CD4-positive, alpha-beta T cell treated with Interleukin-17A for 1 hour (primary cell): ENCODE measurements at regions not wholly inside any gene's neighbourhood (a gene's known extent, or its start where the extent isn't known, plus 50 kb on each side); places are given as distances from the start of the nearest gene placed in this dataset.
"Not testable (repeated sequence)": the region's sequence is repeated elsewhere in the genome, so short reads cannot be mapped to it uniquely, and the experiment has no call there.

Experiments
- DNase-seq: peaks from one replicate; pipeline ENCODE4 v3.0.0-alpha.2; 2020

DNA sequence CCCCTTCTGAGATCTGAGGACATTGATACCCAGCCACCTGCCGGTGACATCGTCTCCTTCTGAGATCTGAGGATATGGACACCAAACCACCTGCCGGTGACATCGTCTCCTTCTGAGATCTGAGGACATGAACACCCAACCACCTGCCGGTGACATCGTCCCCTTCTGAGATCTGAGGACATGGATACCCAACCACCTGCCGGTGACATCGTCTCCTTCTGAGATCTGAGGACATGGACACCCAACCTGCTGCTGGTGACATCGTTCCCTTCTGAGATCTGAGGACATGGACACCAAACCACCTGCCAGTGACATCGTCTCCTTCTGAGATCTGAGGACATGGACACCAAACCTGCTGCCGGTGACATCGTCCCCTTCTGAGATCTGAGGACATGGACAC is 396.1 kb upstream of the TNRC6C start:
- DNase-seq: not testable (repeated sequence)

DNA sequence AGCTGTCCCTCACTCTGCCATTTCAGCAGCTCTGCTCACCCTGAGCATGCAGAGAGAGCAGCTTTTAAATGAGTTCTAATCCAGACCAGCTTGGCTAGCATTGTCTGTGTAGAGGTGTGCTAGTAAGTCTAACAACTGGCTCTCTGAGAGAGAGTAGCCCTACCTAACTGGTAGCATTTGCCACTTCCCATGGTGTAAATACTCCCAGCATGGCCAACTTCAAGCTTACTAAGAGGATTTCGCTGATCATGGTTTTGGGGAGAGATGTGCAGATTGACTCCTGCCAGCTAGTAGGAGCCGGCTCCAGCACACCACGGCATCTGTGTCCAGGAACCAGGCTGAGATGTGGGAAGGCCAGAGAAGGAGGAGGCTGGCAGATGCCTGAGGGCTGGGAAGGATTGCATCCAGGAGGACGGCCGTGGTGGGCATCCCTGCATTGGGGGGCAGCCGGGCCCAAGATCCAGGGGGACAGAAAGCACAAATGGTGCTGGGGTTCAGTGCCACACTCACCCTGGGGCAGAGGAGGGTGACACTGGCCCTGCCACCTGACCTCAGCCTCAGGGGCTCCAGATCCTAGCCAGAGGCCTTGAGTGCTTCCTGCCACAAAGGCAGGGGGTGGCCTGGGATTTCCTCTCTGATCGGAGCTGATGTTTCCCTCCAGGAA is 394.9 kb upstream of the TNRC6C start:
- DNase-seq: no peak

DNA sequence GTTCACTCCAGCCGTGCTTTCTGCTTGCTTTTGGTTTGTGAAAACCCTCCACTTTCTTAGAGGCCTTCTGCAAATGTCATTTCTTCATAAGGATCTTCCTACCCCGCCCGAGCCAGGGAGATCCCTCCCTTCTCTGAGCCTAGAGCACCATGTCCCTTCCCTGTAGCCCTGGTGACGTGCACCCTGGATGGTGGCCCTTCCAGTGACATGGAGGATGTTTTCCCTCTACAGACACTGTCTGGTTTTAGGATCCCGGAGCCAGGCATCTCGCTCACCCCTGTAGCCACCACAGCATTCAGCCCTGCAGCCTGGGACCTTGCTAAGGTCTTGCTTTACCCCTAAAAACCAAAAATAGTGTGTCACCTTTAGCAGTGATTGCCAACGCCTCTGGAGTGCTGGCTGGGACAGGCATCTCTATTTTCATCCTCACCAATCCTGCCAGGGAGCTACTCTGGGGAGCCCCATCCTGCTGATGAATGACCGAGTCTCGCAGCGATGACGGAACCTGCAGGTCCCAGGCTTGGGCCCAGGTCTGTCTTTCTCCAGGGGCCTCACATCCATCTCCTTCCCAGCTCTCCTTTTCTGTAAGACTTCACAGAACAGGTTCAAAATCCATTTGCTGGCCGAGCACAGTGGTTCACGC is 394.1 kb upstream of the TNRC6C start:
- no peak for DNase-seq

DNA sequence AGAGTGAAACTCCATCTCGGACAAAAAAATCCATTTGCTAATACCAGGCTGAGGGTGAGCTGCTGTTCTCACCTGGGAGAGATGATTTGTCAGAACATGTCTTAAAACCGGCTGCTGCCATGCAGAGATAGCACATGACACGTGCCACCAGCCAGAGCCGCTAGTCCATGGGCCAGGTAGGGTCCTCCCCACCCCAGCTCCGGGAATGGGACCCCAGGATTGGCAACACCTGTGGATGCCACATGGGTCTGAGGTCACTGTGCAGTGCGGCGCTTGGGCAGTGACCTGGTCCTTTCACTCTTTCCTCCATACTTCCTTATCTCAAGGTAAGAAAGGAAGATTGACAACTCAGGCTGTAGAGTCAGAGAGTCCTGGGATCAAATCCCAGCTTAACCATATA is 393.3 kb upstream of the TNRC6C start:
- DNase-seq: no peak

DNA sequence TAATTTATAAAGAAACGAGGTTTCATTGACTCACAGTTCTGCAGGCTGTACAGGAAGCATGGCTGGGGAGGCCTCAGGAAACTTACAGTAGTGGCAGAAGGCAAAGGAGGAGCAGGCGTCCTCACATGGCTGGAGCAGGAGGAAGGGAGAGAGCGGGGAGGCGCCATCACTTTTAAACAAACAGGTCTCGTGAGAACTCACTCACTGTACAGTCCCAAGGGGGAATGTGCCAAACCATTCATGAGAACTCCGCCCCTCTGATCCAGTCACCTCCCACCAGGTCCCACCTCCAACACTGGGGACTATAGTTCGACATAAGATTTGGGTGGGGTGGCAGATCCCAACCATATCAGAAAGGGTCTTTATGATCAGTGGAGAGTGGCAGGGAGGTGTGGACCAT is 392.4 kb upstream of the TNRC6C start:
- no peak for DNase-seq

DNA sequence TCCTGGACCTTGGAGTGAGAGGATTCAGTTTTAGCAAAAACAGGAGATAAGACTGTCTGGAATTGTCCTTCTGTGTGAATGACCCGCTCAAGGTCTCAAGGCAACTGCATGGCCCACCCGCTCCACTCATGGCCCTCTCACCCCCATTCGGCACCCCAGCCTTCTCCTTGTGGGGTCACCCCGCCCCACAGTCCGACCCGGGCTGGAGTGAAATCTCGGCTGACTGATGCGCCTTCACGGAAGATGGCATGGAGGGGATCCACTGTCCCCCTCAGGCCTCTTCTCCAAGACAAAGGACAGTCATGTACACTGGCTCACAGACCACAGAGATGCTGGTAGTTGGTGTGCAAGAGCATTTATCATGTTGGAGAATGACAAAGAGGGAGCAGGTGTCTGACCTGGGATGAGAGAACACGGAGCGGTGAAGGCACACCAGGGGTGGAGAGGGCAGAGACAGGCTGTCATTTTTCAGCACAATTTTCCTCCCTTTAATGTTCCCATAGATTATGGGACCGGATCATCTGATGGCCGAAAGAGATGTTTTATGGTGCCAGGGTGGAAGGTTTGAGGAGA is 391.9 kb upstream of the TNRC6C start:
- DNase-seq: no peak

DNA sequence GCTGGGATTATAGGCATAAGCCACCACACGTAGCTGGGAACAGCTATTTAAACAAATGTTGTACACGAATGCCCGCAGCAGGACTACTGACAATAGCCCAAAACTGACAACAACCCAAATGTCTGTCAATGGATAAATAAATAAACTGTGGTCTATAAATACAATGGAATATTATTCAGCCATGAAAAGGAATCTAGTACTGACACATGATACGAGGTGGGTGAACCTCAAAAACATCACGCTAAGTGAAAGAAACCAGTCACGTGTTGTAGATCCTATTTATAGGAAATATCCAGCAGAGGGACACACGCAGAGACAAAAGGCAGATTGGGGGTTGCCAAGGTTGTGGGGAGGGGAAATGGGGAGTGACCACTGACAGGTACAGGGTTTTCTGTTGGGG is 390.0 kb upstream of the TNRC6C start:
- no peak for DNase-seq

DNA sequence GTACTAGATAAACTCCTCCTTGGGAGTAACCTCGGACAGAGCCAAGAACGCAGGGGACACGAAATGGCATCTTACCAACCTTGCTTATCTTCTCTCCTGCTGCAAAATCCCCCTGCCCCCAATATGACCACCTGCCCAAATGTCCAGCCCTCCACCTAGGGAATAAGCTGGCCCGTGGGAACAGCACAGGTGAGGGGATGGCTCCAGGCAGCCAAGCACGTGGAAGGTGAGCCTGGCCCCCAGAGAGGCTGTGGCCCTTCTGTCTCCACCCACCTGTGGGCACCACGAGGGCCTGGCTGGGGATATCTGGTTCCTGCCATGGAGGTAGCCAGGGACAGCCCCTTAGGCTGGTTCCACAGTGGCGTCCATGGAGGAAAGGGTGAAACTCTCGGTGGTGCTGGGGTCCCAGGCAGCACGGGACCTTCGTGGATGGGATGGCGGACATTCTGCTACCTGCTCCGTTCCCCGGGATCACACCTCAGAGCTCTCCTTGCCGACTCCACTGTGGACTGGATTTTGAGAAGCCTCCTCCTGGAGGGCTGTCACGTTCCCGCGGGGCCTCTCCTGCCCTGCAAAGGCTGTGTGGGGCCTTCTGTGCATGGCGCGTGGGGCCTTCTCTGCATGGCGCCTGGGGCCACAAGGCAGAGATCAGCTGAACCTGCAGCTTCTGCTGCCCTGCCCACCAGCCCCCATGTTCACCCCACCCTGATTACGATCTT is 388.5 kb upstream of the TNRC6C start:
- DNase-seq: no peak

DNA sequence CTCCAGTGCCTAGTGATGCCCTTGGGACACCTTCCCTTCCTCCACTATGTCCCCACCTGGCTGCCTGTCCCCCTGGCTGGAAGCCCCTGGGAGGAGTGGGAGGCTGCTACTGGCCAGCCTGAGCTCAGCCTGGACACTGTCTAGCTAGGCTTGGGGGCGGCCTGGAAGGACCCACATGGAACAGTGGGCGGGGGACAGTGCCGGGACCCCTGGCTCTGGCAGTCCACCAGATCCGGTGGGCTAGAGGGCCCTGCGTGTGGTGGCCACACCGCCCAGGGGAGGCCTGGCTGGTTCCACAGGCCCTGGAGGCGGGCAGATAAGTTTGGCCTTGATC is 388.0 kb upstream of the TNRC6C start:
- DNase-seq: no peak

DNA sequence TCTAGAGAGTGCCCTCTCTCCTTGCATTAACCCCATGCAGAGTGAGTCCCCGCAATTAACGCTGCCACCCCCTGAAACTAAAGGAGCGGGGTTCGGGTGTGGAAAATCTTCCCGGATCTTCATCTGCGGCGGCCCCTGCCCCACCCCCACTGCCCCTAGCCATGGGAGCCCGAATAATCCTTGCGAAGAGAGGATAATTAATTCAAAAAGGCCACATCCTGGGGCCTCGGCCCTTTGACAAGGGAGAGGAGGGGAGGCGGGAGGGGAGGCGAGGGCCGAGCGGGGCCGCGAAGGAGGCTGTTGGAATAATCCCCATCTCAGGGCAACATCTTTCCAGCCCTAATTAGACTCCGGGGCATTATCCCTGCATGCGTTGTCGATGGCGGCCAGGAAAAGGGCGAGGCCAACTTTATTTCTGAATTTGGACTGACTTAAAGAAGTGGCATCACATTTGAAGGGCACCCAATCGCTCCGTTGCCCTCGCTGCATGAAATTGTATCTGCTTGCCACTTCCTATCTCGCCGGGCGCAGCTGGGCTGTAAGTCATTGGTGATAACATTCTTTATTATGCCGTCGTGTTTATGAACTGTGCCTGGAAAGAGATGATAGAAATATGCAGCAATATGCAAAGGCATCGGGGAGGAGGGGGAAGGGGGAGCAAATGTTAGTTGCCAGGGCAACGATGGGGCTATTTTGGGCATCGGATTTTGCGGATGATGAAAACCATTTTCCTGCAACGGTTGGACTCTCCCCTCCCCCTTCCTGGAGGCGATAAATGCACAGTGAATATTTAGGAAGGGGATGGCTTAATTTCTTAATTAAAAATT is 387.1 kb upstream of the TNRC6C start:
- DNase-seq: peak; percentile 10

DNA sequence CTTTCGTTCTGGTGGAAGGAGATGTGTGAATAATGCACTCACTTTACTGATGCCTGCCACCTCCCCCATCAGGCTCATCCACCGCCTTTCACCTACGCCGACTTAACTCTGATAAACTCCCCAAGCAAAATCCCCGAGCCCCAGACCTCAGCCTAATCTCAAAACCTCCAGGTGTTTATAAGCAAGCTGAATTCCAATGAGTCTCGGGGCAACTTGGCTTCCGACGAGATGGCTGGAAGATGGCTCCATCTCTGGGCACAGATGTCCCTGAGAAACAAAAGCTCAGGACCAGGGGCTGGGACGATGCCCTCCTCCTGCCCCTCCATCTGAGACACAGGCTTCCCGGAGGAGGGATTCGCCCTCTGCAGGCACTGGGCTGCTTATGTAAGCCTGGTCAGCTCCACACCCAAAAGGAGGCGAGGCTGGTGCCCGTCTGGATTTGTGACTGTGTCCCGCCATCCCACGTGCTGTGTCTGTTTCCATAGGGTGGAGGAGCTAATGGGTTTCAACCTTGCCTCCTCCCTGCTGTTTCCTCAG is 386.4 kb upstream of the TNRC6C start:
- no peak for DNase-seq

DNA sequence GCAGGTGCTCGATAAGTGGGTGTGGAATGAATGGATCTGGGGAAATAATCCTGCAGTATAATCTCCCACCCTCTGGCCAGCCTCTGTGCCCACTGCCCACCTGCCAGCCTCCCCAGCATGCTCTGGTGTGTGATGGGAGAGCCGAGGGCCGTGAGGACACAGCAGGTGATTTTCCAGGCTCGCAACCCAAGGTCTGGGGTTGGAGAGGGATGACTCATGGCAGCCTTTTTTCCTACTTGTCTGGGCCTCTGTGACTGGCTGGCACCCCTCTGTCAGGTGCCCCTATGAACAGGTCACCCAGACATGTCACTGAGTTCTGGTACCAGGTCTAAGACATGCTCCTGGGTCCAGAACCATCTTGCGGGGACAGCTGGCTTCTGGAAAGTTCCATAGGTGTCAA is 385.7 kb upstream of the TNRC6C start:
- no peak for DNase-seq

DNA sequence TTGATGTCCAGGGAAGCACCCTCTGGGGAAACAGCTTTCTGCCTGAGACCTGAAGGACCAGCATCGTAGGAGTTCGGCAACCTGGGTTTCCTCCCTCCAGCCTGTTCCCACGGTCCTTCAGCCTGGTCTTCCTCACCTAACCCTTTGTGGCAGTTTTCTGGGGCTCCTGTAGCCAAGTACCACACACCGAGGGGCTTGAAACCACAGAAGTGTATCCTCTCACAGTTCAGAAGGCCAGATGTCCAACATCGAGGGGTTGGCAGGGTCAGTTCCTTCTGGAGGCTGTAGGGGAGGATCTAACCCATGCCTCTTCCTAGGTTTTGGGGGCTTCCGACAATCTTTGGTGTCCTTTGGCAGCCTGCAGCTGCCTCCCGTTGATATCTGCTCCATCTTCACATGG is 381.0 kb upstream of the TNRC6C start:
- DNase-seq: no peak

DNA sequence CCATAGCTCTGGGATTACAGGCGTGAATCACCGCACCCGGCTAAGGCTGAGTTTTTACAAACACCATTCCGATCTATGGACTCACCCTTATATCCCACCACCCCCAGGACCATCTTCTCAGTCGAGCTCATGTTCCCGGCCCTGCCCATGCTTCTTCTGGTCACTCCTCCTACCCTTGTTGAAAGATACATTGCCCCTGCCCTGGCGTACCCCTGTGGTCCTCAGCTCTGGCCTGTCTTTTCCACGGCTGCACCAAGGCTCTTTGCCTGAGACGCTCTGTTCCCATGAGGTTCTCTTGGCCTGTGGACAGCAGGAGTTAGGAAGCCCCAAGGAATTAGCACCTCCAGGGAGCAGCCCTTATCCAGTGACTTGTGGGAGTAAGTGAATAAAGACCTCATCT is 379.4 kb upstream of the TNRC6C start:
- DNase-seq: no peak

DNA sequence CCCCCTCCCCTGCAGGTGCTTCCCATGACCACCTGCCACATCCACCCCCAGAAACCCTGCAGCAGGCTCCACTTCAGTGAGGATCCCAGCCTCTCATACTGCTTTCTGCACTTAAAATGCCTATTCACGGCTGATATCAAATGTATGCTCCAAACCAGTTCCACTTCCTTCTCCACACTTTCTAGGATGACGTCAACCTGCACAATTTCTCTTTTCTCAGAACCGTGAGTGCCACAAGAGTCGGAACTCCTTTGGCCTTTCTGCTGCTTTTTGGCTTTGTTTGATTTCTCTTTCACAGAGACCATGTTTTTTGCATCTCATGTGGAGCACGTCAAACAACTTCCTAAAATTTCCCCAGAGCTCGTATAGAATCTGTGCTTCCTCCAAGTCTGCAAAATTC is 378.8 kb upstream of the TNRC6C start:
- DNase-seq: peak; percentile 24

DNA sequence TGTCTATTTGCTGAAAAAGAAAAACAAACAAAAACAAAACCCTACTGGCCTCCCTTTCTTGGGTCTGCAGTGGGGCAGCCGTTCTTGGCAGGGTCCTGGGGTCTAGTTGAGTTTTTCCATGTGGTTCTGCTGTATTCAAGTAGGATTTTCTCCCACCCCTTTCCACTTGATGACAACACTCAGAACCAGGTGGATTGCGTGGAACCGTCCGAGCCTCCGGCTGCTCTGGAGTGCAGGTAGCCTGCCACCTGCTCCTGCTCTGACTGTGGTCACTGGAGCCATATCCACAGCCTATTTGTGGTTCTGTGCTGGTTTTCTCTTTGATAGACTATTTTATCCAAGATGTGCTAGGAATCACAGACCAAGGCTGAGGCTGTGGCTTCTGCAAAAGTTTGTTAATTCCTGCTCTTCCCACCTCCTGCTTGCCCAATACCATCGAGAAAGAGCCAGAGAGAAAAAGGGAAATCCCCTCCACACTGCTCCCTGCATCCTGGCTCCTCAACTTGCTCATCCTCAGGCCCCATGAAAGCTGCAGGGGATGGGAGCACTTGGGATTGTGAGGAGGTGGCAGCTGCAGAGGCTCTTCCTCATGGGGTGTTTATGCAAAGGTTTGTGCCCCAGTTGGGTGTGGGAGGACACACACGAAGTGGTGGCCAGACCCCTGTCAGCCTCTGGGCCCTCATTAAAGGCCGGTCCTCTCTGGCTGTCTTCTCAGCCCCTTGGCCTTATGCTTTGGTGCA is 377.8 kb upstream of the TNRC6C start:
- DNase-seq: no peak

DNA sequence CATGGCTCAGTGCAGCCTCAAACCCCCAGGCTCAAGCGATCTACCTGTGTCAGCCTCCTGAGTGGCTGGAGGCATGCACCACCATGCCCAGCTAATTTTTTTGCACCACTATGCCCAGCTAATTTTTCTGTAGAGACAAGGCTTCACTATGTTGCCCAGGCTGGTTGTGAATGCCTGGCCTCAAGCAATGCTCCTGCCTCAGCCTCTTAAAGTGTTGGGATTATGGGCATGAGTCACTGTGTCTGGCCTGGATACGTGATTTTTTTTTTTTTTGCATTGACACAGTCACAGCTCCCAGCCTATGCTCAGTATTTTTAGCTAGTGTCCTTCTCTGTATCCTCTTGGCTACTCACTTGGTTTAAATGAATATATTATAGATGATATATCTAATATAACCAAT is 377.0 kb upstream of the TNRC6C start:
- no peak for DNase-seq

DNA sequence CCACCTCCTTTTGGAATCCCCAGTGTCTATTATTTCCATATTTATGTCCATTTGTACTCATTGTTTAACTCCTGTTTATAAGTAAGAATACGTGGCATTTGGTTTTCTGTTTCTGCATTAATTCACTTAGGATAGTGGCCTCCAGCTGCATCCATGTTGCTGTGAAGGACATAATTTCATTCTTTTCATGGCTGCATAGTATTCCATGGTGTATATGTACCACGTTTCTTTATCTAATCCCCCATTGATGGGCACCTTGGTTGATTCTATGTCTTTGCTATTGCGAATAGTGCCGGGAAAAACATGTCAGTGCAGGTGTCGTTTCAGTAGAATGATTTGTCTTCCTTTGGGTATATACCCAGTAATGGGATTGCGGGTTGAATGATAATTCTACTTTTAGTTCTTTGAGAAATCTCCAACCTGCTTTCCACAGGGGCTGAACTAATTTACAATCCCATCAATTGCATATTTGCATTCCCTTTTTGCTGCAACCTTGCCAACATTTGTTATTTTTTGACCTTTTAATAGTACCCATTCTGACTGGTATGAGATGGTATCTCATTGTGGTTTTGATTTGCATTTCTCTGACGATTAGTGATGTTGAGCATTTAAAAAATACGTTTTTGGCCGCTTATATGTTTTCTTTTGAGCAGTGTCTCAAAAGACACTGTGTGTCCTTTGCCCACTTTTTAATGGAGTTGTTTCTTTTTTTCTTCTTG is 373.2 kb upstream of the TNRC6C start:
- DNase-seq: no peak

DNA sequence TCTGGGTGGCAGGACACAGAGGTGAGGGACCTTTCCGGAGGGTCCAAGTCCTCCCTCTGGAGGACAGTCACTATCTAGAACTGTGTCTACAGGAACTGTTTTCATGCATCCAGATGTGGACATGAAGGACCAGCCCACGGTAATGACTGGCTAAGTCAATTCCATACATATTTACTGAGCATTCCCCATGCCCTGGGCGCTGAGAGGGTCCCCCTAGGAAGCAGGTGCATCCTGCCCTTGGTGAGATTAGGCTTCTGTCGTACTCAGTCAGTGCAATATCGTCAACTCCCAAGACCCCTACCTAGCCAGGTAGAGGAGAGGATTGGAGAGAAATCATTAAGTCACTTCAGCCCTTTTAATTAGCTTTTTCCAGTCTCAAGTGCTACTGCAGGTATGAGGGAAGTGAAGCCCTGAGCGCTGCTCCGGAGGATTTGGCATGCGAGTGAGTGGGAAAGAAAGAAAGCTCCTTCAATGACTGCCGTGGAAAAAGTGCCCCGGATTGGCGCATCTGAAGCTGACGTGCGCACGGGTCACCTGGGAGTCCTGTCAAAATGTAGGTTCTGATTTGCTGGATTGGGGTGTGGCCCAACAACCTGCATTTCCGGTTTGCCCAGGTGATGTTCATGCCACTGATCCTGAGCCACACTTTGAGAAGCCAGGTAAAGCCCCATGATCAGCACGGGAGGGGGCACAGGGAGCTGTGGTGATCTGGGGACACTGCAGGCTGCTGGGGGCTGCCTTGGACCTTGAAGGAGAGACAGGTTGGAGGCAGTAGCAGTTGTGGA is 367.4 kb upstream of the TNRC6C start:
- DNase-seq: no peak

DNA sequence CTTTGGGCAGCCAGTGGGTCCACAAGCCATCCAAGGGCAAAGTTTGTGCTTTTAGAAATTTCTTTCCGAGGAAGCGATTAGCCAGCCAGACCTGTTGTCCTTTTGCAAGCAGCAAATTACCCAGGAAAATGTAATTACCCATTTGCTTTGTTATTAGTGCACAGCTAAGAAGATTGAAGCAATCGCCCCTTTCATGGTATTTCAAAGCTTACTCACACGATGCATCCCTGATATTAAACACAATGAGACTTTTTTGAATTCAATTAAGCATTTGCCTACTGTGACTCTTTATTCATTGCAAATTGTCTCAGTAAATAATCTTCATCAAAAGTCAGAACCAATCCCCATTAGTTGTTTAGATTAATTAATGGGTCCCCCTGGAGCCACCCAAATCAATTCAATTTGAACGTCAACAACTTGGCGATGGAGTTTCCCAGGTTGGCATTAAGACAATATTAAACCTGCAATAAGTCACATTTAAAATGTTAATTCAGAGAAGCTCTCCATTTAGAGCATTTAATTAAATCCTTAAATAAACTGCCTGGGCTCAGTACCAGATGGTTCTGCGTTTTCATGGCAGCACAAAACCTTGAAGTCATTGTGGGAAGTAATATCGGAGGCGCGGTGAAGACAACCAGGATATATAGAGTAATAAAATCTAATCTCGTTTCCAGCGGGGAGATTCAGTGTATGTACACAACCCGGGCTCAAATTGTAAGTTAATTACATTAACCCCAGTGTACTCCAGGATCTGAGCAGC is 366.2 kb upstream of the TNRC6C start:
- no peak for DNase-seq
